Smooth muscle cell (in vitro differentiated cells): ENCODE measurements at regions not wholly inside any gene's neighbourhood (a gene's known extent, or its start where the extent isn't known, plus 50 kb on each side); places are given as distances from the start of the nearest gene placed in this dataset.

Experiments used
- DNase-seq: peaks from one replicate; lab custom pipeline; 2025; ENCODE audit not compliant: unreplicated experiment; lab: John Stamatoyannopoulos, UW
- H2AFZ ChIP-seq: fragments of 200-600 bp; sonication (generic); 2 replicates; pipeline ENCODE4 v1.6.0; 2016; ENCODE audit warnings: antibody characterized with exemption, low read depth, mild to moderate bottlenecking
- H3F3A ChIP-seq: fragments of 200-600 bp; sonication (generic); 2 replicates; pipeline ENCODE4 v1.6.0; 2017; ENCODE audit warnings: antibody characterized with exemption, low read depth
- H3K27ac ChIP-seq: fragments of 200-600 bp; sonication (generic); 2 replicates; pipeline ENCODE4 v1.5.1; 2016; ENCODE audit warnings: low read depth, mild to moderate bottlenecking
- H3K27me3 ChIP-seq: fragments of 200-600 bp; sonication (generic); 2 replicates; pipeline ENCODE4 v1.6.1; 2016; ENCODE audit warnings: low read depth, mild to moderate bottlenecking
- H3K36me3 ChIP-seq: fragments of 200-600 bp; sonication (generic); 2 replicates; pipeline ENCODE4 v1.5.1; 2016; ENCODE audit warnings: low read depth
- H3K4me1 ChIP-seq: fragments of 200-600 bp; sonication (generic); 2 replicates; pipeline ENCODE4 v1.5.1; 2016; ENCODE audit warnings: low read depth
- H3K4me2 ChIP-seq: fragments of 200-600 bp; sonication (generic); 2 replicates; pipeline ENCODE4 v1.6.0; 2016; ENCODE audit warnings: mild to moderate bottlenecking
- H3K4me3 ChIP-seq: fragments of 200-600 bp; sonication (generic); 2 replicates; pipeline ENCODE4 v1.5.1; 2016; ENCODE audit warnings: mild to moderate bottlenecking
- H3K79me2 ChIP-seq: fragments of 200-600 bp; sonication (generic); 2 replicates; pipeline ENCODE4 v1.6.0; 2016; ENCODE audit warnings: low read depth, mild to moderate bottlenecking
- H3K9ac ChIP-seq: fragments of 200-600 bp; sonication (generic); 2 replicates; pipeline ENCODE4 v1.6.0; 2016; ENCODE audit warnings: low read depth
- H3K9me3 ChIP-seq: fragments of 200-600 bp; sonication (generic); replicated peaks from 2 replicates; pipeline ENCODE4 v1.5.1; 2016; ENCODE audit warnings: low read depth
- H4K20me1 ChIP-seq: fragments of 200-600 bp; sonication (generic); 2 replicates; pipeline ENCODE4 v1.6.0; 2016; ENCODE audit warnings: low read depth
- CTCF ChIP-seq: fragments of 200-600 bp; sonication (generic); IDR thresholded peaks from 2 replicates; pipeline ENCODE4 v1.5.1; 2017; ENCODE audit warnings: borderline replicate concordance, mild to moderate bottlenecking, antibody characterized with exemption; ENCODE audit not compliant: insufficient read depth, poor library complexity, severe bottlenecking
- WGBS: methylation state at CpG from one replicate; pipeline ENCODE4 v1.1.7; 2016; ENCODE audit warnings: low lambda C conversion rate; 5-methylcytosine and 5-hydroxymethylcytosine counted together

- no peaks in the 10 kb centered on the region for H3K4me1 ChIP-seq
- no peaks in the 10 kb centered on the region for H3F3A ChIP-seq
- H3K79me2 ChIP-seq, result no peaks in the 10 kb centered on the region
- no peaks in the 10 kb centered on the region for H4K20me1 ChIP-seq
- TF ChIP-seq CTCF, result no peak
- WGBS, result 95% methylated on average over 3 of the region's 3 CpGs
- no peaks in the 10 kb centered on the region for H3K36me3 ChIP-seq
- no peak for DNase-seq
- H3K4me3 ChIP-seq, result no peak overlapping the region
- H3K9me3 ChIP-seq, result no peaks in the 10 kb centered on the region
- no peak overlapping the region for H3K9ac ChIP-seq
- H3K27ac ChIP-seq, result no peak overlapping the region
- no peak overlapping the region for H3K4me2 ChIP-seq
- no peaks in the 10 kb centered on the region for H3K27me3 ChIP-seq
- no peak overlapping the region for H2AFZ ChIP-seq
Observed at GRCh38 chr18:64956465-64956864, 794.3 kb upstream of the CDH7 start.

GRCh38 chr18:64949885-64950284 is 800.9 kb upstream of the CDH7 start:
- H3K27me3 ChIP-seq, result no peaks in the 10 kb centered on the region
- H3K4me1 ChIP-seq, result no peaks in the 10 kb centered on the region
- no peaks in the 10 kb centered on the region for H4K20me1 ChIP-seq
- no peaks in the 10 kb centered on the region for H3K9me3 ChIP-seq
- no peaks in the 10 kb centered on the region for H3K79me2 ChIP-seq
- no peak overlapping the region for H3K9ac ChIP-seq
- no peaks in the 10 kb centered on the region for H3K36me3 ChIP-seq
- H3K4me3 ChIP-seq, result no peak overlapping the region
- no peak for DNase-seq
- H3F3A ChIP-seq, result no peaks in the 10 kb centered on the region
- no peak overlapping the region for H3K27ac ChIP-seq
- H3K4me2 ChIP-seq, result no peak overlapping the region
- no peak for TF ChIP-seq CTCF
- H2AFZ ChIP-seq, result no peak overlapping the region
- 93% methylated on average over 4 of the region's 4 CpGs for WGBS

GRCh38 chr18:64936671-64937070 is 787.8 kb upstream of the LINC00305 start:
- Histone ChIP-seq H3K9ac (no peak overlapping the region), H3K27me3 (no peaks in the 10 kb centered on the region), H3K4me1 (no peaks in the 10 kb centered on the region), H4K20me1 (no peaks in the 10 kb centered on the region), H3K36me3 (no peaks in the 10 kb centered on the region), H3F3A (no peaks in the 10 kb centered on the region), H3K9me3 (no peaks in the 10 kb centered on the region), H3K4me2 (no peak overlapping the region), H2AFZ (no peak overlapping the region), H3K79me2 (no peaks in the 10 kb centered on the region), H3K27ac (no peak overlapping the region), H3K4me3 (no peak overlapping the region)
- DNase-seq, result no peak
- 96% methylated on average over 1 of the region's 1 CpG for WGBS
- no peak for TF ChIP-seq CTCF

- 29% methylated on average over 5 of the region's 5 CpGs for WGBS
- no peaks in the 10 kb centered on the region for H3K4me1 ChIP-seq
- no peak overlapping the region for H2AFZ ChIP-seq
- no peak for TF ChIP-seq CTCF
- H3K4me2 ChIP-seq, result no peak overlapping the region
- H3K9me3 ChIP-seq, result no peaks in the 10 kb centered on the region
- no peak overlapping the region for H3K9ac ChIP-seq
- H3F3A ChIP-seq, result no peaks in the 10 kb centered on the region
- DNase-seq, result no peak
- no peak overlapping the region for H3K27ac ChIP-seq
- H4K20me1 ChIP-seq, result no peaks in the 10 kb centered on the region
- no peaks in the 10 kb centered on the region for H3K79me2 ChIP-seq
- no peaks in the 10 kb centered on the region for H3K36me3 ChIP-seq
- H3K27me3 ChIP-seq, result no peaks in the 10 kb centered on the region
- no peak overlapping the region for H3K4me3 ChIP-seq
Observed at GRCh38 chr18:64929036-64929435, 780.1 kb upstream of the LINC00305 start.
